HEK293 (cell line): ENCODE measurements at regions not wholly inside any gene's neighbourhood (a gene's known extent, or its start where the extent isn't known, plus 50 kb on each side); places are given as distances from the start of the nearest gene placed in this dataset.

ENCODE experiments used
- CTCF ChIA-PET: fragments of 350-600 bp; formaldehyde crosslinking; extraction: SDS; loops from one replicate; lab custom pipeline; 2021; ENCODE audit warnings: antibody characterized with exemption; lab: Yijun Ruan, JAX
- POLR2A ChIA-PET: fragments of 300-600 bp; formaldehyde crosslinking; extraction: SDS; loops from one replicate; lab custom pipeline; 2020; ENCODE audit warnings: antibody characterized with exemption, inconsistent platforms; lab: Yijun Ruan, JAX
- H3K27ac ChIP-seq: fragments of 200-500 bp; sonication (Bioruptor generic); 2 replicates; pipeline ENCODE4 v1.5.1; 2014; ENCODE audit warnings: low read depth, low read length, control low read depth, inconsistent platforms; ENCODE audit errors: extremely low read depth
- H3K36me3 ChIP-seq, 2 experiments: fragments of 200-500 bp in 1 of 2; sonication (Bioruptor generic) in 1 of 2; 1 replicate in 1 of 2; 2 replicates in 1 of 2; pipeline ENCODE4 v1.5.1; 2014 to 2017; ENCODE audit warnings: inconsistent platforms in 2 of 2, low read length in 2 of 2; ENCODE audit not compliant: control insufficient read depth in 2 of 2, insufficient read depth in 1 of 2
- H3K4me1 ChIP-seq: fragments of 200-500 bp; sonication (Bioruptor generic); 2 replicates; pipeline ENCODE4 v1.5.1; 2014; ENCODE audit warnings: mild to moderate bottlenecking, low read length, inconsistent platforms; ENCODE audit not compliant: control insufficient read depth, insufficient read depth
- H3K4me3 ChIP-seq: 2 replicates; pipeline ENCODE4 v1.5.1; 2011; ENCODE audit warnings: low read depth, mild to moderate bottlenecking, control low read depth, low read length, moderate library complexity
- H3K9me3 ChIP-seq: fragments of 200-500 bp; sonication (Bioruptor generic); 2 replicates; pipeline ENCODE4 v1.5.1; 2014; ENCODE audit warnings: low read depth, low read length, inconsistent platforms; ENCODE audit not compliant: control insufficient read depth, insufficient read depth
- GLI2 ChIP-seq: fragments of 450-650 bp; formaldehyde crosslinking; IDR thresholded peaks from 2 replicates; pipeline ENCODE4; 2017; ENCODE audit warnings: missing biosample characterization, missing genetic modification characterization, low read depth, borderline replicate concordance
- HIC1 ChIP-seq: fragments of 450-650 bp; formaldehyde crosslinking; IDR thresholded peaks from 2 replicates; pipeline ENCODE4 v1.5.1; 2016; ENCODE audit warnings: missing biosample characterization, missing genetic modification characterization
- SP7 ChIP-seq: fragments of 450-650 bp; formaldehyde crosslinking; IDR thresholded peaks from 2 replicates; pipeline ENCODE4 v1.5.1; 2016; ENCODE audit warnings: missing biosample characterization, missing genetic modification characterization
- WT1 ChIP-seq: fragments of 450-650 bp; formaldehyde crosslinking; IDR thresholded peaks from 2 replicates; pipeline ENCODE4 v1.5.1; 2016; ENCODE audit warnings: missing biosample characterization, missing genetic modification characterization
- ZBTB17 ChIP-seq: fragments of 450-650 bp; formaldehyde crosslinking; IDR thresholded peaks from 2 replicates; pipeline ENCODE4 v1.5.1; 2016; ENCODE audit warnings: missing biosample characterization, missing genetic modification characterization
- ZBTB20 ChIP-seq: fragments of 450-650 bp; formaldehyde crosslinking; IDR thresholded peaks from 2 replicates; pipeline ENCODE4 v1.5.1; 2016; ENCODE audit warnings: missing biosample characterization, missing genetic modification characterization
- ZBTB26 ChIP-seq: fragments of 450-650 bp; formaldehyde crosslinking; optimal IDR thresholded peaks from 2 replicates; pipeline ENCODE3; 2016; ENCODE audit warnings: missing biosample characterization, mild to moderate bottlenecking, missing genetic modification characterization
- ZBTB44 ChIP-seq: fragments of 450-650 bp; IDR thresholded peaks from 2 replicates; pipeline ENCODE4 v1.5.1; 2018; ENCODE audit warnings: missing biosample characterization, mild to moderate bottlenecking, missing genetic modification characterization
- ZNF362 ChIP-seq: fragments of 450-650 bp; formaldehyde crosslinking; IDR thresholded peaks from 2 replicates; pipeline ENCODE4 v1.5.1; 2016; ENCODE audit warnings: missing biosample characterization, missing genetic modification characterization
- ZNF558 ChIP-seq: fragments of 450-650 bp; formaldehyde crosslinking; IDR thresholded peaks from 2 replicates; pipeline ENCODE4 v1.5.1; 2016; ENCODE audit warnings: missing biosample characterization, missing genetic modification characterization
- ZNF610 ChIP-seq: fragments of 450-650 bp; formaldehyde crosslinking; IDR thresholded peaks from 2 replicates; pipeline ENCODE4 v1.5.1; 2016; ENCODE audit warnings: missing biosample characterization, missing genetic modification characterization, borderline replicate concordance
- ZNF629 ChIP-seq: fragments of 450-650 bp; formaldehyde crosslinking; IDR thresholded peaks from 2 replicates; pipeline ENCODE4 v1.5.1; 2017; ENCODE audit warnings: missing biosample characterization, missing genetic modification characterization
- ZNF664 ChIP-seq: fragments of 450-650 bp; formaldehyde crosslinking; IDR thresholded peaks from 2 replicates; pipeline ENCODE4 v1.5.1; 2016; ENCODE audit warnings: missing biosample characterization, missing genetic modification characterization
- ZNF707 ChIP-seq: fragments of 450-650 bp; formaldehyde crosslinking; IDR thresholded peaks from 2 replicates; pipeline ENCODE4 v1.5.1; 2016; ENCODE audit warnings: missing biosample characterization, missing genetic modification characterization
- ZSCAN5A ChIP-seq: fragments of 450-650 bp; formaldehyde crosslinking; IDR thresholded peaks from 2 replicates; pipeline ENCODE4 v1.5.1; 2016; ENCODE audit warnings: missing biosample characterization, missing genetic modification characterization
- TF ChIP-seq, protein P1 (sequence below): fragments of 450-650 bp; IDR thresholded peaks from 2 replicates; pipeline ENCODE4 v1.5.1; 2018; ENCODE audit warnings: missing biosample characterization, missing genetic modification characterization
- TF ChIP-seq, protein P2 (sequence below): fragments of 450-650 bp; formaldehyde crosslinking; IDR thresholded peaks from 2 replicates; pipeline ENCODE4 v1.5.1; 2017; ENCODE audit warnings: missing biosample characterization, missing genetic modification characterization
- TF ChIP-seq, protein P3 (sequence below): fragments of 450-650 bp; formaldehyde crosslinking; IDR thresholded peaks from 2 replicates; pipeline ENCODE4 v1.5.1; 2017; ENCODE audit warnings: missing biosample characterization, missing genetic modification characterization

- CTCF ChIA-PET, result no interaction called here
Measured at GRCh38 chr3:176840641-176841286, 356.5 kb downstream of the TBL1XR1 start.

More at GRCh38 chr3:176840641-176841286, 356.5 kb downstream of the TBL1XR1 start:
- H3K4me3 ChIP-seq, result no peak overlapping the region
- TF ChIP-seq ZBTB26 (tag by site-specific recombination), result no peak
- no peak for TF ChIP-seq ZNF362 (tag by site-specific recombination)
- TF ChIP-seq, protein P1, sequence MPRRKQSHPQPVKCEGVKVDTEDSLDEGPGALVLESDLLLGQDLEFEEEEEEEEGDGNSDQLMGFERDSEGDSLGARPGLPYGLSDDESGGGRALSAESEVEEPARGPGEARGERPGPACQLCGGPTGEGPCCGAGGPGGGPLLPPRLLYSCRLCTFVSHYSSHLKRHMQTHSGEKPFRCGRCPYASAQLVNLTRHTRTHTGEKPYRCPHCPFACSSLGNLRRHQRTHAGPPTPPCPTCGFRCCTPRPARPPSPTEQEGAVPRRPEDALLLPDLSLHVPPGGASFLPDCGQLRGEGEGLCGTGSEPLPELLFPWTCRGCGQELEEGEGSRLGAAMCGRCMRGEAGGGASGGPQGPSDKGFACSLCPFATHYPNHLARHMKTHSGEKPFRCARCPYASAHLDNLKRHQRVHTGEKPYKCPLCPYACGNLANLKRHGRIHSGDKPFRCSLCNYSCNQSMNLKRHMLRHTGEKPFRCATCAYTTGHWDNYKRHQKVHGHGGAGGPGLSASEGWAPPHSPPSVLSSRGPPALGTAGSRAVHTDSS (tag by site-specific recombination), result no peak
- TF ChIP-seq SP7 (tag by site-specific recombination), result no peak
- TF ChIP-seq, protein P2, sequence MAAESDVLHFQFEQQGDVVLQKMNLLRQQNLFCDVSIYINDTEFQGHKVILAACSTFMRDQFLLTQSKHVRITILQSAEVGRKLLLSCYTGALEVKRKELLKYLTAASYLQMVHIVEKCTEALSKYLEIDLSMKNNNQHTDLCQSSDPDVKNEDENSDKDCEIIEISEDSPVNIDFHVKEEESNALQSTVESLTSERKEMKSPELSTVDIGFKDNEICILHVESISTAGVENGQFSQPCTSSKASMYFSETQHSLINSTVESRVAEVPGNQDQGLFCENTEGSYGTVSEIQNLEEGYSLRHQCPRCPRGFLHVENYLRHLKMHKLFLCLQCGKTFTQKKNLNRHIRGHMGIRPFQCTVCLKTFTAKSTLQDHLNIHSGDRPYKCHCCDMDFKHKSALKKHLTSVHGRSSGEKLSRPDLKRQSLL (tag by site-specific recombination), result no peak
- no peak for TF ChIP-seq ZNF558 (tag by site-specific recombination)
- TF ChIP-seq ZBTB44 (tag by site-specific recombination), result no peak
- no peak for TF ChIP-seq GLI2
- TF ChIP-seq ZNF610 (tag by site-specific recombination), result no peak
- no peak for TF ChIP-seq WT1 (tag by site-specific recombination)
- TF ChIP-seq ZNF664 (tag by site-specific recombination), result no peak
- no peak for TF ChIP-seq ZBTB17 (tag by site-specific recombination)
- no peak for TF ChIP-seq HIC1 (tag by site-specific recombination)
- TF ChIP-seq ZBTB20 (tag by site-specific recombination), result no peak
- TF ChIP-seq, protein P3, sequence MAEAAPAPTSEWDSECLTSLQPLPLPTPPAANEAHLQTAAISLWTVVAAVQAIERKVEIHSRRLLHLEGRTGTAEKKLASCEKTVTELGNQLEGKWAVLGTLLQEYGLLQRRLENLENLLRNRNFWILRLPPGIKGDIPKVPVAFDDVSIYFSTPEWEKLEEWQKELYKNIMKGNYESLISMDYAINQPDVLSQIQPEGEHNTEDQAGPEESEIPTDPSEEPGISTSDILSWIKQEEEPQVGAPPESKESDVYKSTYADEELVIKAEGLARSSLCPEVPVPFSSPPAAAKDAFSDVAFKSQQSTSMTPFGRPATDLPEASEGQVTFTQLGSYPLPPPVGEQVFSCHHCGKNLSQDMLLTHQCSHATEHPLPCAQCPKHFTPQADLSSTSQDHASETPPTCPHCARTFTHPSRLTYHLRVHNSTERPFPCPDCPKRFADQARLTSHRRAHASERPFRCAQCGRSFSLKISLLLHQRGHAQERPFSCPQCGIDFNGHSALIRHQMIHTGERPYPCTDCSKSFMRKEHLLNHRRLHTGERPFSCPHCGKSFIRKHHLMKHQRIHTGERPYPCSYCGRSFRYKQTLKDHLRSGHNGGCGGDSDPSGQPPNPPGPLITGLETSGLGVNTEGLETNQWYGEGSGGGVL (tag by site-specific recombination), result no peak
- no peak for TF ChIP-seq ZSCAN5A (tag by site-specific recombination)
- TF ChIP-seq ZNF707 (tag by site-specific recombination), result no peak
- no peak for TF ChIP-seq ZNF629 (tag by site-specific recombination)
- TF ChIP-seq, all 188 proteins: peak for 0
- POLR2A ChIA-PET, result no interaction called here
- H3K36me3 ChIP-seq, result no peaks in the 10 kb centered on the region
- H3K9me3 ChIP-seq, result no peaks in the 10 kb centered on the region
- H3K4me1 ChIP-seq, result no peaks in the 10 kb centered on the region
- H3K27ac ChIP-seq, result no peak overlapping the region
